SU-DHL-6 (cell line): ENCODE measurements at regions not wholly inside any gene's neighbourhood (a gene's known extent, or its start where the extent isn't known, plus 50 kb on each side); places are given as distances from the start of the nearest gene placed in this dataset.

ENCODE experiments used
- H2AFZ ChIP-seq: fragments of 200-600 bp; sonication (generic); 2 replicates; pipeline ENCODE4 v1.6.1; 2014; ENCODE audit warnings: low read depth, mild to moderate bottlenecking, moderate library complexity, mixed read lengths, antibody characterized with exemption, low read length; ENCODE audit not compliant: severe bottlenecking
- H3F3A ChIP-seq: fragments of 200-600 bp; shearing (Covaris generic); 2 replicates; pipeline ENCODE4 v1.6.0; 2016; ENCODE audit warnings: antibody characterized with exemption, mild to moderate bottlenecking; ENCODE audit not compliant: insufficient read depth
- H3K27ac ChIP-seq: fragments of 200-600 bp; sonication (generic); 2 replicates; pipeline ENCODE4 v1.5.1; 2016; ENCODE audit warnings: low read depth, mild to moderate bottlenecking, low read length, moderate library complexity, mixed read lengths
- H3K27me3 ChIP-seq: fragments of 200-600 bp; sonication (generic), shearing (Covaris generic); 2 replicates; pipeline ENCODE4 v1.6.0; 2014; ENCODE audit warnings: mild to moderate bottlenecking, low read length
- H3K36me3 ChIP-seq: fragments of 200-600 bp; sonication (generic); 2 replicates; pipeline ENCODE4 v1.6.1; 2014; ENCODE audit warnings: mild to moderate bottlenecking, low read length, mixed read lengths
- H3K4me2 ChIP-seq: fragments of 300-600, 200-600 bp; shearing (Covaris generic), sonication (generic); 2 replicates; pipeline ENCODE4 v1.6.0; 2014; ENCODE audit warnings: low read length, low read depth, mild to moderate bottlenecking; ENCODE audit not compliant: poor library complexity, severe bottlenecking
- H3K4me3 ChIP-seq: fragments of 200-600 bp; sonication (generic); 2 replicates; pipeline ENCODE4 v1.5.1; 2014; ENCODE audit warnings: antibody characterized with exemption, low read length, mild to moderate bottlenecking, mixed read lengths; ENCODE audit not compliant: insufficient read depth, poor library complexity, severe bottlenecking
- H3K79me2 ChIP-seq: fragments of 200-600 bp; sonication (generic); 2 replicates; pipeline ENCODE4 v1.6.1; 2014; ENCODE audit warnings: mild to moderate bottlenecking, low read length, moderate library complexity; ENCODE audit not compliant: insufficient read depth
- H3K9ac ChIP-seq: fragments of 200-600 bp; sonication (generic); 2 replicates; pipeline ENCODE4 v1.7.0; 2014; ENCODE audit warnings: mild to moderate bottlenecking, low read length
- H3K9me2 ChIP-seq: fragments of 200-600 bp; sonication (generic); replicated peaks from 2 replicates; pipeline ENCODE4 v1.6.1; 2014; ENCODE audit warnings: low read length; ENCODE audit not compliant: insufficient read depth
- H3K9me3 ChIP-seq: fragments of 200-600 bp; sonication (generic); 2 replicates; pipeline ENCODE4 v1.6.1; 2014; ENCODE audit warnings: low read length, mixed read lengths; ENCODE audit not compliant: insufficient read depth
- H4K20me1 ChIP-seq: fragments of 200-600 bp; sonication (generic); 2 replicates; pipeline ENCODE4 v1.6.1; 2014; ENCODE audit warnings: low read depth, mild to moderate bottlenecking, antibody characterized with exemption, low read length, moderate library complexity, mixed read lengths
- CTCF ChIP-seq: fragments of 200-600 bp; sonication (generic); IDR thresholded peaks from one replicate; pipeline ENCODE4 v1.5.1; 2017; ENCODE audit warnings: antibody characterized with exemption, mild to moderate bottlenecking, low read length, moderate library complexity; ENCODE audit not compliant: insufficient read depth, poor library complexity, severe bottlenecking
- EZH2phosphoT487 ChIP-seq: fragments of 200-600 bp; sonication (generic), shearing (Covaris generic); conservative IDR thresholded peaks from 2 replicates; pipeline ENCODE4 v1.6.1; 2018; ENCODE audit warnings: mild to moderate bottlenecking, antibody characterized with exemption, low read length, moderate library complexity, mixed read lengths

DNA sequence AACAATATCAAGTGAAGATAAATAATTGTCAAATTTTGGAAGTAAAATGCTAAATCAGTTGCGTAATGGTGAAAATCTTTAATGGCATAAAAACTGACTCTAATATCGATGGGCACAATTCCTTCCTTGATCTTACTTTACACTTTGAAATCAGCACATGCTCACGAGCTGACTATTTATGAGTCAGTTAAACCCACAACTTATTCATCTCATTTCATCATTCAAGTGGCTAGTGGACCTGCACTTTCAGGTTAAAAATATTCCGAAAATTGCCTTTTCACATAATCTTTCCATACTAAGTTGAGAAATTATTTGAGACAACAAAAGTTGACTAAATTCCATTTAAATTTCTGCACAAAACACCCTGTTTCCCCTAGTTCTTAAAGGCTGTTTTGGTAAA is 582.1 kb upstream of the TENM3 start:
- no peak overlapping the region for H3K4me2 ChIP-seq
- H3K36me3 ChIP-seq: no peaks in the 10 kb centered on the region
- no peaks in the 10 kb centered on the region for H3K9me2 ChIP-seq
- no peak for TF ChIP-seq EZH2phosphoT487
- TF ChIP-seq CTCF: no peak
- H4K20me1 ChIP-seq: no peaks in the 10 kb centered on the region
- H3K27ac ChIP-seq: no peak overlapping the region
- H3K4me3 ChIP-seq: no peak overlapping the region
- H3K27me3 ChIP-seq: no peaks in the 10 kb centered on the region
- no peak overlapping the region for H2AFZ ChIP-seq
- H3K9ac ChIP-seq: no peak overlapping the region
- H3K79me2 ChIP-seq: no peaks in the 10 kb centered on the region
- H3K9me3 ChIP-seq: no peaks in the 10 kb centered on the region
- no peaks in the 10 kb centered on the region for H3F3A ChIP-seq

DNA sequence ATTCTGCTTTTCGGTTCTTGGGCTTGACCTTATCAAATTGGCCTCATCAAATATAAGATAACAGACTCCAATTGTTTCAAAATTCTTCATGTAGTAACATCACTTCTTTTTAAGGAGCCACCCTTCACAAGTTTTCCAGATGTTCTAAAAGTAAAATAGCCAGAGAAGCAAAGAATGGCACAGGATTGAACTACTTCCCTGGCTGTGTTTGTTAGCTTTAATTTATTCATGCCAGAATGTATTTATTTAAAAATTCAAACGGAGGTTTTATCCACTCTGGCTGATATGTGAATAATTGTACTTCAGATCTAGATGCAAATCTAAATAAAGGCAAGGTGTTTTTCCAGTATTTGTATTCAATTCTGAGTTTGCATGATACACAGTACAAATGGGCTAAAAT is 581.3 kb upstream of the TENM3 start:
- Histone ChIP-seq H3K27me3 (no peaks in the 10 kb centered on the region), H3K27ac (no peak overlapping the region)
- no peak for TF ChIP-seq EZH2phosphoT487
- TF ChIP-seq CTCF: no peak

GRCh38 chr4:181662383-181662782 is 580.8 kb upstream of the TENM3 start:
- no peaks in the 10 kb centered on the region for H3K9me2 ChIP-seq
- no peaks in the 10 kb centered on the region for H3K36me3 ChIP-seq
- H2AFZ ChIP-seq: no peak overlapping the region
- no peak overlapping the region for H3K27ac ChIP-seq
- no peaks in the 10 kb centered on the region for H3K27me3 ChIP-seq
- H3K4me2 ChIP-seq: no peak overlapping the region
- TF ChIP-seq CTCF: no peak
- no peaks in the 10 kb centered on the region for H4K20me1 ChIP-seq
- no peaks in the 10 kb centered on the region for H3F3A ChIP-seq
- H3K79me2 ChIP-seq: no peaks in the 10 kb centered on the region
- H3K4me3 ChIP-seq: no peak overlapping the region
- H3K9ac ChIP-seq: no peak overlapping the region
- H3K9me3 ChIP-seq: no peaks in the 10 kb centered on the region

More for the DNA sequence above, 581.3 kb upstream of the TENM3 start:
- no peaks in the 10 kb centered on the region for H4K20me1 ChIP-seq
- H3K9me3 ChIP-seq: no peaks in the 10 kb centered on the region
- H3K9ac ChIP-seq: no peak overlapping the region
- no peaks in the 10 kb centered on the region for H3K79me2 ChIP-seq
- H3F3A ChIP-seq: no peaks in the 10 kb centered on the region
- no peak overlapping the region for H3K4me3 ChIP-seq
- H3K36me3 ChIP-seq: no peaks in the 10 kb centered on the region
- no peaks in the 10 kb centered on the region for H3K9me2 ChIP-seq
- H3K4me2 ChIP-seq: no peak overlapping the region
- no peak overlapping the region for H2AFZ ChIP-seq

DNA sequence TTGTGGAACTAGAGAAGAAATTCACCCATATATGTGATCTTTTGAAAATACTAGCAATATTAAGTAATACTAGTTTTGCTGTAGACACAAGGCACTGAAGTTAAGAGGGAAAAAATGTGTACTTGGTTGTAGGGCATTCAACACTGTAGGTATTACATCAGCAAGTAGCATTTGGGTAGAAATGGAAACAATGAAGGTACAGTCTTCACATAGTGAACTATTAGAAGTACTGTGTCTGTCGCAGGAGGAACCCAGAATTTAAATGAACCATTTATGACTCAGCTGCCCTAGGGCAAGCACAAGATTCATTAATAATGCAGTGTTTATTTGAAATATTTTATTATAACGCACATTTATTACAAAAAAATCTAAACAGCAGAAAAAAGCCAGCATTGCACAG is 572.7 kb upstream of the TENM3 start:
- Histone ChIP-seq H3K4me3 (no peak overlapping the region), H3K4me2 (no peak overlapping the region), H3K9me2 (no peaks in the 10 kb centered on the region), H3K27me3 (no peaks in the 10 kb centered on the region), H3K79me2 (no peaks in the 10 kb centered on the region), H3K9ac (no peak overlapping the region), H3K36me3 (no peaks in the 10 kb centered on the region), H4K20me1 (no peaks in the 10 kb centered on the region), H3F3A (no peaks in the 10 kb centered on the region), H3K9me3 (no peaks in the 10 kb centered on the region), H2AFZ (no peak overlapping the region), H3K27ac (no peak overlapping the region)
- no peak for TF ChIP-seq EZH2phosphoT487
- no peak for TF ChIP-seq CTCF
